ENCODE measurements at regions not wholly inside any gene's neighbourhood (a gene's known extent, or its start where the extent isn't known, plus 50 kb on each side); places are given as distances from the start of the nearest gene placed in this dataset.
A peak's percentile ranks its signal among the peaks of the same experiment; 100 is the strongest.
"Not testable (repeated sequence)": the region's sequence is repeated elsewhere in the genome, so short reads cannot be mapped to it uniquely, and the experiment has no call there.

DNA sequence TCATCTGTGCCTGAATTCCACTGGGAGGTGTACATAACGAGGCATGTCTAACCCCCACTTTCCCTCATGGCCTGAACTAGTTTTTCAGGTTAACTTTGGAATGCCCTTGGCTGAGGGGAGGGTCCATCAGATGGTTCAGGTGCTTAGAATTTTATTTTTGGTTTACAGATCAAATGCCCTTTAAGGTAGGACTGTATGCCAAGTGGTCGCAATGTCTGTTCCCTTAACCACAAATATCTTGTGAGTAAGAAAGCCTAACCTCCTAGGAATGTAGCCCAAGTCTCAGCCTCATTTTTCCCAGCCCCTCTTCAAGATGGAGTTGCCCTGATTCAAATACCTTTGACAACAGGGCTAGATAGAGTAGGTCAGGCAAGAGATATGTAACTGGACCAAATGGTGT is 78.4 kb downstream of the RNASET2 start:
- no peak for DNase-seq

DNA sequence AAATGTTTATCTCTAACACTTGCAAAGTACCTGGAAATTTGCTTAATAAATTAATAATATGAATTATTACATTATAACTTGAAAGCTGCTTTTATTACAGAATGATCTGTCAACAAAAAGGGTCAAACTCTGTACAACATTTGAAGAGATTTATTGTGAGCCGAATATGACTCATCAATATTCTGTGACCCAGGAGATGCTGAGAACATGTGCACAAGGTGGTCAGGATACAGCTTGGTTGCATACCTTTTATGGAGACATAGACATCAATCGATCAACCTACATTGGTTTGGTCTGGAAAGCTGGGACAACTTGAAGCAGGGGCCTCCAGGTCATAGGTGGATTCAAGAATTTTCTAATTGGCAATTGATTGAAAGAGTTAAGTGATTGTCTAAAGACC is 79.0 kb downstream of the RNASET2 start:
- DNase-seq = no peak

DNA sequence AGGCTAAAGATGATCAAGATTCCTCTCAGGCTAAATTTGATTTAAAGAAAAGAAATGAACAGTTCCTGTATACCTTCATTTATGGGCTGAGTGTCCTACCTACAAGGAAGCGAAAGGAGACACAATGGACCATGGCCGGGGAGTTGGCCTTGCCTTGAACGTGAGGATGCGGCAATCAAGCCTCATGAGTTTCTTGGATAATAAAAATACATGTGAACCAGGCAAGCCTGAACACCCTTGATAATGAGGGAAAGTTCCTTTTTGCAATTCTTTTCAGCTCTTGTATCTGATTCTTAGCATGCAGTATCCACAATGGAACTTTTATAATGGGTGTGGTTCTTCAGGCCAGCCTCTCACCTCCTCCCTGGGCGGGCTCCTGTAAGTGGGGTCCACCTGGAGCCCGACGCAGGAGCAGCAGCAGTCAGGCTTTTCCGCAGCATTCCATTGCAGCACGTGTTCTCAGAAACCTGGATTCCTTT is 83.8 kb downstream of the RNASET2 start:
- DNase-seq = no peak

DNA sequence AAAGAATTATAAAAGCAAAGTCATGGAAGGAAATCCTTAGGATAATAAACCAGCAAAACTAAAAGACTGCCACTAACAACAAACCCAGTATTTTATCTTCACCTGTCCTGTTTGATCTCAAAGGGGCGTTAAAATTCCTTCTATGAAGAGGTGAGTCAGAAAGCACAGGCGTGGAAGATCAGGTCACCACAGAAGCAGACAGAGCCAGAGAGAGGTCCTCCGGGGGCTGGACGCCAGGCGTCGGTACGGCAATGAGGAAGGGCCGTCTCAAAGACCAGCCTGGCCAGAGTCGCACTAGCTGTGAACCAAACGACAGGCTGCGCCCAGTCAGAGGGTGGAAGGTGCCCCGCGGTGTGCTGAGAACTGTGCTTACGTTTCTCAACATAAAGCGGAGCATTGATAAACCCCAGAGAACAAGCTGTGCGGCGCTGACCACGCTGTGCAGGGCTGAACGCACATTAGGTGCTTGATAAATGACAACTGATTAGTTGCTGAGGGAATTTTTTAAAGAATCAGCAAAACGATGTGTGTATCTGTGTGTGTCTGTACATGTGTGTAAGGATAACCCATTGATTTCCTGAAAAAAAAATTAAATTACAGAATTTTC is 85.6 kb downstream of the RNASET2 start:
- DNase-seq = no peak

DNA sequence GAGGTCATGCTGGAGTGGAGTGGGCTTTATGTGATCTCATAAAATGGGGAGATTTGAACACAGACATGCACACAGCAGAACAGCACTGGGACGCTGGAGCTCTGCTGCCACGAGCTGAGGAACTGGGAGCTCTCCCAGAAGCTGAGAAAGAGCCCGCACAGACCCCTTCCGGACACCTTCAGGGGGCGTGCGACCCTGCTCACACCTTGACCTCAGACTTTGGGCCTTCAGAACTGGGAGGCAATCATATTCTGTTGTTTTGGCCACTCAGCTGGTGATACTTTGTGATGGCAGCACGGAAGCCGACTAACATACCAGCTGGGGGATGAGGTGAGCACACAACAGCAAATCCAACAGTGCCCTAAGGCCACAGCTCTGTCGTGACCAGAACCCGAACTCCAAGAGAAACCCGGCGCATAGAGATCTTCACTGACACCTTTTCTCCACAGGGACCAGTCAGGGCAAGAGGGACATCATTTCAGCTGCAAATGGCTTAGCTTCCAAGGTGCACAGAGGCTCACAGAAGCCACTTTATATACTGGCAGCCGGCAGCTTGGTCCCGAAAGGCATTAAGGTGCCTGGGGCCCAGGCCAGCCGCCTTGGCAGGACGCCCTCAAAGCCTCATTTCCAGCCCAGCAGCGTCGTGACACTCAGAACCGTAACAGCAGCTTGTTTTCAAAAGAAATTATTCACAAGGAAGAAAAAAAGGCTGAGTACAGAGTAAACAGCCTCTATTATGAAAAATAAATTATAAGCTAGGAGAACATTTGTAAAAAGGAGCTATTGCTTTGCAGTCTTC is 89.3 kb downstream of the RNASET2 start:
- no peak for DNase-seq

DNA sequence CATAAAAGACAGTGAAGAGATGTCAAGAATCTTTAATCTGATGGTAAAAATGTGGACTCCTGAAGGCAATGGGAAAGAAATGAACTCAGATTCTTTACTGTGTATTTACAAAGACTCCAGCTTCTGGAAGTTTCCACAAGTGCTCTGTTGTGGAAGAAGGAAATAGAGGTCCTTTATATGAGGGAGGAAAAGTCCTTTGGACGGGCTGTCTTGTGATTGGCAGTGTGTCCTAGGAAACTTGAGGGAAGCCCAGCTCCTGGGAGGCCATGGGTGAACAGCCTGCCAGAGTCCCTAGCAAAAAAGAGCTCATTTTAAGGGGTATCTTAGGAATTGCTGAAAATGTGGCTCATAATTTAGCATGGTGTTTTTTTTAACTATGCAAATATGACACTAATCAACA is 92.0 kb downstream of the RNASET2 start:
- DNase-seq = no peak

DNA sequence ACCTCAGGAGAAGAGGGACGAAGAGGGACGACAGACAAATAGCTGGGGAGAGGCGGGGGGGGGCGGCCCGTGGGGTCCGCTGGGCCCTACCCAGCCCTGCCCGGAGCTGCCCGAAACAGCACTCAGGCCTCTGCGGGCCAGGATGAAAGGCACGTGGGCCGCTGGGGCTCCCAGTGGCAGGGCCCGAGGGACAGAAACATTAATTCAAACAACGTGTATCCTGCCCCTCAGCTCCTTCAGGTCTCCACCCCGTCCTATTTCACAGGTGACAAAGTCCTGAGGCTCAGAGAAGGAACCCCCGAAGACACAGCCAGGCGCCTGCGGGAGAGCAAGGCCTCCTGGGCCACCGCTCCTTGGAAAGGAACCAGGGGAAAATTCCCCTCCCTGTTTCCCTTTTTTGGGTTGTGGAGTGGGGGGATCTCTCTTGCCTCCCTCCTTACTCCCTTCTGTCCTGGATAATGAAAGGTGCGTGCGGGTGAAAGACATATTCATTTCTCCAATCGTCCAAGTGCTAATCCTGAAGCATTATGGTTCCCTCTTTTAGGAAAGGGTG is 93.3 kb downstream of the RNASET2 start:
- DNase-seq = no peak

DNA sequence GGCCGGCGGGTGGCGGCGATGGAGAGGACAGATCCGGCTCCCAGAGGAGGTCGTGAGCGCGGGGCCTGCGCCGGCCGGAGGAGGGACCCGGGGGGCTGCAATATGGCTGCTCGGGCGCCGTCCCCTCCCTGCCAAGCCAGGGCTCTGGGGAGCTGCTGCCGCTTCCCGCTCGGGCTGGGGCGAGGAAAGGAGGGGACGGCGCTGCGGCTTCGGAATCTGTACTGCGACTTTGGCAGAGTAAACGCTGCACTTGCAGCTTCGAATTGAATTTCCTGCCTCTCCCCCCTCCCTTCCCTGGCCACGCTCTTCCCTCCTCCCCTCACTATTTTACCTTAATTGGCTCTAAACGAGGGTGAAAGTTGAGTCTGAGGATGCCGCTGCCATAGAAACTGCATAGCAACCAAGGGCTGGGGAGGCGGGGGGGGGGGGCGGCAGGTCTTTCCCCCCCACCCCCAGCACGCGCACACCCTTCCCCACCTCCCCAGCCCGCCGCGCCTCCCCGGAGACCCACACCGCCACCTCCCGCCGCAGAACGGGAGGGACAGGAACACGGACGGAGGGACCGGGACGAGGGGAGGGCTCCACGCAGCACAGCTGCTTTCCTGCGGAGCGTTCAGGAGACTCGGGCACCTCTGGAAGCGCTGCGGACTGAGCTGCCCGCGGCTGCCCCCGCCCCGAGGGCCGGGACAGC is 93.9 kb downstream of the RNASET2 start:
- DNase-seq = peak; percentile 34

DNA sequence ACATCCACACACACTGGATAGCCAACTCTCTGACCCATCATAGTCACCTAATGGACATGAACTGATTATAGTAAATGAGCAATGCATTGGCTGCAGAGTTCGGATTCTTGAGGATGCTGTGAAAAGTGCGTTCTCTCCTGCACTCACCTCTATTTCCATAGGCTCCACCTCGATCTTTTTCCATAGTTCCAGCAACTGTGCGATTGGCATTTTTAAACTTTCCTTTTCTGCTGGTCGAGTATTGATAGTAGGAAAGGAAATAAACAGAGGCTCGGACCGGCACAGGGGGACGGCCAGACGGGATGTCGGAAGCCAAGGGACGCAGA is 94.4 kb downstream of the RNASET2 start:
- no peak for DNase-seq

DNA sequence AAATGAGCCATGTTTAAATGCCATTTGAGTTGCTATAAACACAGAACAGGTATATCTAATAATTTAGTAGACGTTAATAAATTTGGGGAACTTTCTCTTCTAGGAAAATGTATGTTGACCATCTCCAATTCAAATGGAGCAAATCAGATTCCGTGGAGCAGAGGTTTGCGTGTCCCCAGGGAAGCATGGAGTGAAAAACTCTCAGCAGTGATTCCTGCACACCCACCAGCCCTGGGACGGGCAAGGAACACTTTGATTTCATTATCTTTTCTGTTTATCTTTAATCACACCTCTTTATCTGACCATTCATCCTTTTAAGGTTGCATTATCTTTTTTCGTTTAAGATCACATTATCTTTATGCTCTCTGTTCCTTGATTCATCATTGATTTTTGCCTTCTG is 95.0 kb downstream of the RNASET2 start:
- no peak for DNase-seq

DNA sequence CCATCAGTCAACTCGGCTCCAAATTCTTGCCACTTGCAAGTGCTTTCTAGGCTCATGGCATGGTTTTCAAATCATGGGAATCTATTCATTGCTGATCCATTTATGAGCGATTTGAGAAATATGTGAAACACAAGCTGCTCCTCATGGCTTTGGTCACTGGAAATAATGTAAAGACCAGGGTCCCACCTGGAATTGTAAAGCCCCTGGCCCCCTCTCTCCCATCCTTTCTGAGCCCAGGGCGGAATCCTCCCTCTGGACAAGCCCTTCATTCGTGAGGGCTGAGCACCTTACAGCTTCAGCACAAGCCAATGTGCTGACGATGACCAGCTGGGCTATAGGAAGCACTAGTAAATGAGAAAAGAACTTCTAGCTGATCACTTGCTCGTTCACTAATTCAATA is 96.0 kb downstream of the RNASET2 start:
- DNase-seq = no peak

DNA sequence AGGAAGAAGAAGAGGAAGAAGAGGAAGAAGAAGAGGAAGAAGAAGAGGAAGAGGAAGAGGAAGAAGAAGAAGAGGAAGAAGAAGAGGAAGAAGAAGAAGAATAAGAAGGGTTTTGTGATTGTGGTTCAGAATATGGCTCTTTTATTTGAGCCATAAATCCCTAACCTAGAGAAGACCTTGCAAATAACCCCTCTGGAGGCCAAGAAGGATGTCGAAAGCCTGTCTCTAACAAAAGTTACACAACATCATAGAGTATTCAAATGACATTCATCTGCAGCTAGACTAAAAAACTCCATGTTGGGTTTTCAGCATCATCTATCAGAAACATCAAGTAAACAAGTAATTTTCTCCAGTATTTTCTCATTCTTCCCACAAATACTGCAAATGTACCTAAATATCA is 100.9 kb downstream of the RNASET2 start:
- DNase-seq = no peak

DNA sequence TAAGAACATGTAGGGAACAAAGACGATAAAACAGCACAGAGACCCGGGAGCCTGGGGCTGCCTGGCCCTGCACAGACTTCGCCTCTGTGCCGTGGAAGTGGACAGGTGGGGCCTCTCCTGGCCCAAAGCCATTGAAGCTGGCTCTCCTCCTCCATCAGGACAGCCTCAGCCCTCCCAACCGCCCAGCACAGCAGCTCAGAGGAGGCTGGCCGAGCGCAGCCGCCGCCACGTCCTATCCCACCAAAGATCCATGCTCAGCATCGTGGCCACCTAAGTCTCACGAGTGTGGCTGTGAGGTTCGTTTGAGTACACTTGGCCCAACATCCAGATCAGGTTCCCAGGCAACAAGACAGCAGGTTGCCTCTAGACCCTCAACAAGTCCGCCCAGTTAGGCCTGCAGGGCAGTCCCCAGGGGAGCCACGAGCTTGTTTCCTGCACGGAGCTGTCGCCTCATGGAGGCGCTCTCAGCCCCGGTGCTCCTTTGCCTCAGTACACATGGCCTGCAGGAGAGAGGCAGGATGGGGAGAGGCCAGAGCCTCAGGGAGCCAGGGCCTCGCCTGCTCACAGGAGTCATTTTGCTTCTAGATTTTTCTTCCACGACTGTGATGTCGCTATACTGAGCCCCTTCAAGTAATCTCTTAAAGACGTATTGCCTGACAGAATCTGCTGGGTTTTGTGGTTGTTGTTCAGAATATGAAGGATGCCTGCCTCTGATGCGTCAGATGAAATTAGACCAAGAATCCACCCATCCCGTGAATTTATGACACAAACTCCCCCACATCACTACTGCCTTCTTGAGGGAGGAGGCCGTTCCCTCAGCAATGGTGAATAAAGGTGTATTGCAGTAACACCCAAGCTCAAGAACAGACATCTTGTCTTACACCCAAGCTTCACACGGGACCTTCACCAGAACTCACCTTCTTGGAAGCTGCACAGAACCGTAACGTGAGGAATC is 102.7 kb downstream of the RNASET2 start:
- DNase-seq = no peak

DNA sequence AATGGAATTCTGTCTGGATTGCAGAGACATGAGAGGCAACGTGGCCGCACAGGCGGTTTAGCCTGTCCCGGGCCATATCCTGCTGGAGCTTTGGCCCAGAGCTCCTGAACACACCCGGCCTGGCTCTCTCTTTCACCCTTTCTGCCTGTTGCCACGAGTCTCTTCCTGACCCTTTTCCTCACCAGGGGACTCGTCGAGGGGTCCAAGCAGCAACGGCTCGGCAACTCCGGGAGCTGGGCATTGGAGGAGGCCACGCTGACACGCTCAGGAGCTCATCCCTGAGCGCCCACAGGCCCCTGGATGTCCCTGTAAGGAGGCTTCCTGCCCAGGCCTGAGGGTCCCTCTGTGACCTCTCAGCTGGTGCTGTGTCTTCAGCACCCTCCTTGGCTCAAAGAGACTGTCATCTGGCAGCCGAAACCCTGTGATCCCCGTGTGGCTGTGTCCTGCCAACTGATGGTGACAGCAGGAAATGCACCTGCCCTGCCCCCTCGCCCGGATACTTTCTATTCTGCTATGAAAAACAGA is 103.8 kb downstream of the RNASET2 start:
- no peak for DNase-seq

DNA sequence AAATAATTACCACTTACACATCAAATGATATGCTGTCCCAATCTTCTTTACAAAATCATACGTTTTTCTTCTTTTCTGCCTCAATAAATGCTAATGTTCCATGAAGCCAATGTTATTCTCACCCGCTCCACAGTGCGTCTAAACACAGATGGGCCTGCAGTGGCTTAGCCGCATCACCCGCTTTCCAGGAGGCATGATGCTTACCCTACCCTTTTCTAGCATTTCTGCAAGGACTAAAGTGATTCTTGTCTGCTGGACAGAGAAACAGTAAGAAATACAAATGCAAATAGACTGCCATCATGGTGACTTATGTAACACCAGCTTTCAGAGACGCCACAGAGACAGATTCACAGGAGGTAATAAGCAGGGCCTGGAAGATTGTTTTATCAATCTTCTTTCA is 104.4 kb downstream of the RNASET2 start:
- no peak for DNase-seq

DNA sequence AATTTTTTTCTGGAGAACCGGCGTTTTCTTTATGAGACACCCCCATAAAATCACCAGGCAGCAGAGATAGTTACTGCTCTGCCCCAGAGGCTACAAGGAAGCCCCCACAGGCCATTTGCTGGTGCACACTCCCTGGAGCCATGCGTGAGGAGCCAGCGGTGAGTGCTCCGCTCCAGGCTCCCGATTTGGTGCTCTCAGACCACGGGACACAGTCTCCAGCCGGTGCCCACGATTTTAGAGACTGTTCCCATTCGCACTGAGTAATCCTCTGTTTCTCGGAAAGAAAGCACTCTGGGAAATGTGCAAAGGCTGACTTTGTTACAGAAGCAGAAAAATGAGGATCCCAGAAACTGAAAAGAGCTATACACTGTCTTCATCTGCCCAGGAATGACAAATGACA is 104.9 kb downstream of the RNASET2 start:
- DNase-seq = no peak

DNA sequence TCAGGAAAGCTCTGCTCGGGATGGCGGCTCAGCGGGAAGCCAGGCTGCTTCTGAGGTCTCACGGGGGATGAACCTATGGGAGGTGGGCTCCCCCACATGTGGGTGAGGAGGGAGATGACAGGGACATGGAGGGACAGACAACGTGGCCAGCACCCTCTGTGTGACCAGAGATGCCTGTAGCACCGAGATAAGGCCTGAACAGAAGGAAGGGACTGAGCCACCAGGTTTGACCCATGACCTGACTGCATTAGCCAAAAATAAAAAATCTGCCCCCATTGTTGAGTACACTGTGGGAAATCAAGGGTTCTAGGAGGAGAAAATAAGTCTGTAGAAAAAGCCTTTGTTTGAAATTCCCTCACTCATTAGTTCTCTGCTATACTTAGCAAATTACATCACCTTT is 105.7 kb downstream of the RNASET2 start:
- no peak for DNase-seq

DNA sequence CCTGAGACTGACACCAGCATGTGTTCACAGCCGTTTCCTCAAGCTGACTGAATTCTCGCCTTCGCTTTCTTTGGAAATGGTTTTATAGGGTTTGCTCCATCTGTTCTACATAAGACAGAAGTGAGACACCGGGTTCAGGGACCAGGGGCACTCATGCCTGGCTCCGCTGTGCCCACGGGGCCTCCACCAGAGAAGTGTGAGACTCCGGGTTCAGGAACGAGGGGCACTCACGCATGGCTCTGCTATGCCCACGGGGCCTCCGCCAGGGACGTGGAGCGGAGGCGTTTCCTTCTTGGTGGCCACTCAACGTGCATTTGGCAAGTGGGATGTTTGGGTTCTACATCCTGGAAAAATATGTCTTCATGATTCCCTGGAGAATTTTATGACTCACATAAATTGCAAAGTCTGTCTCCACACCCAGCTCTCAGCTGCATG is 106.6 kb downstream of the RNASET2 start:
- no peak for DNase-seq

DNA sequence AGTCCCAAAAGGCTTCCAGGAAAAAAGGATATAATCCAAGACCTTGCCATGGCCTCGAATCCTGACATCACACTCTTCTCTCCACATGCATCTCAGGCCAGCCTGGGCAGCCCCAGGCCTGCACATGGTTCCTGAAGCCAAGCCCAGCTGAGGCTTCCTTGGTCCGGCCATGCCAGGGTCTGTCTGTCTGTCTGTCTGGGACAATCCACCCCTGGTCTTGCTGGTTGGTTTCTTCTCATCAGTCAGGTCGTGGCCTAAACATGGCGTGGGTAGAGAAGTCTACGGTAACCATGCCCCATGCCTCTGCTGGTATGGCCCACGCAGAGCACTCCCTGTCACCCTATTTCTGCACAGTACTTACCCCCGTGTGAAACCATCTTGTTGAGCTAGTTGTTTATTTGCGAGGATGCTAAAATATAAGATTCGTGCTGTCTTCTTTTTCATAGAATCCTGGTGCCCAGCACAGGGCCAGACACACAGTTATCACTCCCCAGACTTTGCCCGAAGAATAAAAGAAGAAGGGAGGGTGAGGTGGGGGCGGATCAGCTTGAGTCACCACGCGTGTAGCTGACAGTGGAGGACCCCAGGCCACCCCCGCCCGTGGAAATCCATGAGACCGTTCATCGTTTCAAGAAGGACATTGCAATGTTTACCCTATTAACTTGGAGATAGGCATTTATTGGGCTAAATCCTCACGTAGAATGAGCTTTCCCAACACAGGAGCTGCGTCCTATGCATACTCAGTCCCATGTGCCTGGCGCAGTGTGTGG is 107.2 kb downstream of the RNASET2 start:
- no peak for DNase-seq

DNA sequence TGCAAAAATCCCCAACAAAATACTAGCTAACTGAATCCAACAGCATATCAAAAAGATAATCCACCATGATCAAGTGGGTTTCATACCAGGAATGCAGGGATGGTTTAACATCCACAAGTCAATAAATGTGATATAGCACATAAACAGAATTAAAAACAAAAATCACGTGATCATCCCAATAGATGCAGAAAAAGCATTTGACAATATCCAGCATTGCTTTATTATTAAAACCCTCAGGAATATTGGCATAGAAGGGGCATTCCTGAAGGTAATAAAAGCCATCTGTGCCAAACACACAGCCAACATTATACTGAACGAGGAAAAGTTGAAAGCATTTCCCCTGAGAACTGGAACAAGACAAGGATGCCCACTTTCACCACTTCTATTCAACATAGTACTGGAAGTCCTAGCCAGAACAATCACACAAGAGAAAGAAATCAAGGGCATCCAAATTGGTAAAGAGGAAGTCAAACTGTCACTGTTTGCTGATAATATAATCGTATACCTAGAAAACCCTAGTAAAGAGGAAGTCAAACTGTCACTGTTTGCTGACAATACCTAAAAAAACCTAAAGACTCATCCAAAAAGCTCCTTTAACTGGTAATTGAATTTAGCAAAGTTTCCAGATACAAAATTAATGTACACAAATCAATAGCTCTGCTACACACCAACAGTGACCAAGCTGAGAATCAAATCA is 109.8 kb downstream of the RNASET2 start:
- not testable (repeated sequence) for DNase-seq

All from occipital lobe (tissue), 1 donor.